GM18867 (cell line): ENCODE measurements at regions not wholly inside any gene's neighbourhood (a gene's known extent, or its start where the extent isn't known, plus 50 kb on each side); places are given as distances from the start of the nearest gene placed in this dataset.
"Not testable (repeated sequence)": the region's sequence is repeated elsewhere in the genome, so short reads cannot be mapped to it uniquely, and the experiment has no call there.

ENCODE experiments used
- ATAC-seq: cut with Tn5 transposase; IDR thresholded peaks from one replicate; pipeline ENCODE4 v1.9.1; 2021; ENCODE audit warnings: mild to moderate bottlenecking, moderate library complexity; ENCODE audit not compliant: unreplicated experiment

DNA sequence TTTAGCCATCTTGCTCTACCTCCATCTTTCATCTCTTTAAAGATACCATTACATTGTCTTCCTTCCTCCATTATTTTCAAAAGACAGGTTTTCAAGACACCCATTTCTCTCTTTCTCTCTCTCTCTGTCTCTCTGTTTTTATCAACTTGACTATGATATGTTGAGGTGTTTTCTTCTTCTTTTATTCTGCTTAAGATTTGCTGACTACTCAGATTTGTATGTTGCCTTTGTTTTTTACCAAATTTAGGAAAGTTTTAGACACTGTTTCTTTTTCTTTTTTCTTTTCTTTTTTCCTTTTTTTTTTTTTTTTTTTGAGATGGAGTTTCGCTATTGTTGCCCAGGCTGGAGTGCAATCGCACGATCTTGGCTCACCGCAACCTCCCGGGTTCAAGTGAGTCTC is 647.5 kb upstream of the VRK2 start:
- ATAC-seq, result no peak

DNA sequence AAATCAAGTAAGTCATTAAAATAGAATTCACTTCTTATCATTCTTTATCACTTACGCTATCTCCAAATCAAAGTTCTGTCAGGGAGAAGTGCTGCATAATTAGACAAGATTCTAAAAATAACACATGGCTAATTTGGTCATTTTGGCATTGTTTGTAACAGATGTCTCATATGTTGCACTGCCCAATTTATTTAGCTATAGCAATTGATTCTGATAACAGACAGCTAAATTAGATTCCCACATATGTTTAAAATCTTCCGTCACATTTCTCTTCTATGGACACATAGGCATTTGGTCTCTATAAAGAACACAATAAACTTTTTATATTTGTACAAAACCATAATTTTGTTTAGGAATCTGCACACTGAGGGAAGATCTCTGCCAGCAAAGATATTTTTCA is 644.5 kb upstream of the VRK2 start:
- ATAC-seq, result no peak

DNA sequence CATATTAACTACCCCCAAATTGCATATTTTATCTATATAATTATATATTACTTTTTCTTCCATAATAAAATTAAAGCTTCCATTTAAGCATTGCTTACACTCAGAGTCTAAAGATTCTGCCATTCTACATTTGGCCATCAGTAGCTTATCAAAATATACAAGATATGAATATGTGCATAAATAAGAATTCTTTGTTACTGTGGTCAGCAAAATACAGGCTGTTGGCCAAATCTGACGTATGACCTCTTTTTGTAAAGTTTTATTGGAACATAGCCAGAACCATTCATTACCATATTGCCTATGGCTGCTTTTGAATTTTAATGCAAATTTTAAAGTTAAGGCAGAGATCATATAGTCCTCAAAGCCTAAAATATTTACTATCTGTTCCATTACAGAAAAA is 643.9 kb upstream of the VRK2 start:
- no peak for ATAC-seq

DNA sequence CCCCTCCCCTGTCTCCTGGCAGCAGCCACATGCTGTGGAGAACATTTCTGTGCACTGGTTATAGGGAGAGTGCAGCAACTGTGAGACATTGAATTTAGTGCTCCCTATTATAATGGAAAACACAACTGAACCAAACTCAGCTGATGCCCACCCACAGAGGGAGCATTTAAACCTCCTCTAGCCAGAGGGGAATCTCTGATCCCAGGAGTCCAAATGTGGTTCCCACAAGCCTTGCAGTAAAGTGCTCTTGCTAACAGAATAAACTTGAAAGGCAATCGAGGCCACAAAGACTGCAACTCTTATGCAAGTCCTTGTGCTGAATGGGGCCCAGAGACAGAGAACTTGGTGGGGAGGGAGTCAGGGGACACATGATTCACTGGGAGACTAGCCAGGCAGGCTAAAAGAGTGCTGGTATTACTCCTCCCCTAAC is 638.8 kb upstream of the VRK2 start:
- no peak for ATAC-seq

DNA sequence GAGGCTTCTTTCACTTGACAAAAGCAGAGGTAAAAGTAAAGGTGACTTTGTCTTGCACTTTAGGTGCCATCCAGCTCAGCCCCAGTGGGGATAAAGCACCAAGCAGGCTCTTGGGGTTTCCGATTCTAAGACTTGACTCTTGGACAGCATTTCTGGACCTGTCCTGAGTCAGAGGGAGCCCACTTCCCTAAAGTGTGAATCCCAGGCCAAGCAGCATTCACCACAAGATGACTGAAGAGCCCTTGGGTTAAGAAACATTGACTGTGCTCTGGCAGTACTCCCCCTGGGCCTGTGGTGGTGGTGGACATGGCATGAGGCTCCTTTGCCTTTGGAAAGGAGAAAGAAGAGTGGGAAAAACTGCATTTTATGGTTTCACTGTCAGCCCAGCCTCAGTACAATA is 638.0 kb upstream of the VRK2 start:
- no peak for ATAC-seq

DNA sequence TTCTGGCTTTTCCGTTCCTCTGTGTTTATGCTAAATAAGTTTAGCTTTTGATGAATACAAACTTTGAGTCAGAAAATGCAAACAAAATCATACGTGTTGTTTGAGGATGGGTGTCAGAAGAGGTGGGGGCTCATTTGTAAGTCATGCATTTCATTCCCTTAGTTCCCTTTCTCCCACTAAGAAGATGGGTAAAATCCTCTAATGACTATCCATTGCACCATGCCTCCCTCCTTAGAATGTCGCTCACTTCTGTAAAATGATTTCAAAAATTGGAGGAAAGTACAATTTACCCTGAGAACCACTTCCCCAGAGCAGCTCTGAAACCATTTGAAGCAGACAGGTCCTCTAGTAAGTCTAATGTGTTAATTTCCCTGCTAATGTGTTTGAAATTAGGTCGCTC is 629.6 kb upstream of the VRK2 start:
- ATAC-seq, result no peak

DNA sequence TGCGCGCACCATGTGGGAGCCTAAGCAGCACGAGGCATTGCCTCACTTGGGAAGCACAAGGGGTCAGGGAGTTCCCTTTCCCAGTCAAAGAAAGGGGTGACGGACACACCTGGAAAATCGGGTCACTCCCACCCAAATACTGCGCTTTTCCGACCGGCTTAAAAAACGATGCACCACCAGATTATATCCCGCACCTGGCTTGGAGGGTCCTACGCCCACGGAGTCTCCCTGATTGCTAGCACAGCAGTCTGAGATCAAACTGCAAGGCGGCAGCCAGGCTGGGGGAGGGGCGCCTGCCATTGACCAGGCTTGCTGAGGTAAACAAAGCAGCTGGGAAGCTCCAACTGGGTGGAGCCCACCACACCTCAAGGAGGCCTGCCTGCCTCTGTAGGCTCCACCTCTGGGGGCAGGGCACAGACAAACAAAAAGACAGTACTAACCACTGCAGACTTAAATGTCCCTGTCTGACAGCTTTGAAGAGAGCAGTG is 627.7 kb upstream of the VRK2 start:
- ATAC-seq, result not testable (repeated sequence)

DNA sequence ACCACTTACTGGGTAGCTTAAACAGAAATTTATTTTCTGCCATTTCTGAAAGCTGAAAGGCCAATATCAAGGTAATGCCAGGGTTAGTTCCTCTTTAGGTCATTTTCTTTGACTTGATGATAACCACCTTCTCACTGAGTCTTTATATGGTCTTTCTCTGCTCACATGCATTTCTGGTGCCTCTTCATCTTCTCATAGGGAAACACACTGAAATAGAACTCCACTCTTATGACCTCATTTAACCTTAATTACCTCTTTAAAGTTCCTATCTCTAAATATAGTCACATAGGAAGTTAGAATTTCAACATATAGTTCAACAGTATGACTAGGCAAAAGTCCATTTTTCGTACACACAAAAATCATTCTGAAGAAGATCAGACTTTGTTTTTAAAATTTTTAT is 616.8 kb upstream of the VRK2 start:
- ATAC-seq, result no peak

DNA sequence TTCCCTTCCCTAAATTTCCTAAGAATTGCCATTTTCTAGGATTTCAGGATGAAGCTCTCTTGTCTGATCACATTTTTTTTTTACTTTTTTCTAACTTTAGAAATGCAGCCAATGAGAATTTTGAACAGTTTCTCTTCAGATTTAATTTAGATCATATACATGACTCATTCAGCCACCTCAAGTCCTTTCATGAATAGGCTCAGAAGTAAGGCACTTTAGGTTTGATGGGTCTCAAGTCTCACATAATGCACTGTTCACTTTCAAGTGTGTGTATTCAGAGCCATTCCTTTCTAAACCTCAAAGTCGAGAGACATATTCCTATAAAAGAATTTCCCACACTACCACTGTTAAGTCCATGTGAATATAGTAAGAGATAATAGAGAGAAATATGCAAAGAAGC is 614.1 kb upstream of the VRK2 start:
- ATAC-seq, result no peak

DNA sequence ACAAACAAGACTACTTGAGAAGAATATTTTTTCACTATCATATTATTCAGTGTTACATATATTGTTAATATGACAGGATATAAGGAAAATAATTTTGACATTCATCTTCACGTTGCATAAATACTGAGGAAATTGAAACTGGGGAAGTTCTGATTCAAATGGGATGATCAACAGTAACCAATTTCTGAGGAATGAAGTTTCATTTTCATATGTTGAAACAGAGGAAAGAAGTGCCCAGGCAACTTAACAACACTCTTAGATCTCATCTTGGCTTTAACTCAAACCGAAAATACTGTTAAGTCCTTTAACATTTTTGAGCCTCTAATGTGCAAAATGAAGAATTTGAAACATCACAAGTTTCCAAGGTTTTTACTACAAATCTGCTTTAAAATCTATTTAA is 612.2 kb upstream of the VRK2 start:
- ATAC-seq, result no peak

DNA sequence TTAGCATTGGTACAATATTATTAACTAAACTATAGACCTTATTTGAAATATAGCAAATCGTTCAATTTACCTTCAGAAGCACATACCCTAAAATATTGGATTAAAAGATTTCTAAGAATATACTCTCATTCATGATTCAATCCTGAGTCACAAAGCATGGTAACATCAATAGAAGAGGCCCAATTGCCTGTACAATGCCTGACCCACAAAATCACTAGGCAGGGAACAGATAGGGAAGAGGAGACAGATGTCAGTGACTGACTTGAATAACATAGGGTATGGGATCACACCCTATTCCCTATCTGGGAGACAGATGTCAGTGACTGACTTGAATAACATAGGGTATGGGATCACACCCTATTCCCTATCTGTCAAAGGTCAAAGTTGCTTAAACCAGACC is 611.6 kb upstream of the VRK2 start:
- ATAC-seq, result no peak

DNA sequence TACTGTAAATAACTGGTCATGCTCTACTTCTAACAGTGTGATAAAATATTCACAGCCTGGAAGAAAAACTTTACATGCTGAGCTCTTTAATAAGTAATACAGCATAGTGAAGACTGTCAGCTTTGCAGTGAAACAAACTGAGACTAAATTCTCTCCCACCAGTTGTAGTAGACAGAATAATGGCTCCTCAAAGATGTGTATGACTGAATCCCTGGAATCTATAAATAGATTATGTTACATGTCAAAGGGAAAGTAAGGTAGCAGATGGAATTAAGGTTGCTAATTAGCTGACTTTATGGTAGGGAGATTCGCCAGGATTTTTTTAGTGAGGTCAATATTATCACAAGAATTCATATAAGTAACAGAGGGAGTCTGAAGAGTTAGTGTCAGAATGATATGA is 609.5 kb upstream of the VRK2 start:
- ATAC-seq, result no peak

DNA sequence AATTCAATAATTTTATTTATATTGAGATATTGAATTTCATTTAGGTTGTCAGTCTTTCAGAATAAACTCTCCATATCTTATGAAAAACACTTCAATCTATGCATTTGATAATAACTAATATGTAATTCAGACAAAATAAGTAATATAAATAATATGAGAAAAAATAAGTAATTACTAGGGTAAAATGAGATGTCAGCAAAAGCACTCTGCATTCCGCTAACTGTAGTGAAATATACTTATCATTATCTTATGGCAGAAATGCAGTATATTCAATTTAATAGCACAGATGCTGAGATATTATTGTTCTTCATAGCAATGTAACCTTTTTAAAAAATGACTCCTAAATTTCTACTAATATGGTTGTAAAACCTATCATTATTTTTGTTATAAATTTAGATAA is 606.2 kb upstream of the VRK2 start:
- ATAC-seq, result no peak

DNA sequence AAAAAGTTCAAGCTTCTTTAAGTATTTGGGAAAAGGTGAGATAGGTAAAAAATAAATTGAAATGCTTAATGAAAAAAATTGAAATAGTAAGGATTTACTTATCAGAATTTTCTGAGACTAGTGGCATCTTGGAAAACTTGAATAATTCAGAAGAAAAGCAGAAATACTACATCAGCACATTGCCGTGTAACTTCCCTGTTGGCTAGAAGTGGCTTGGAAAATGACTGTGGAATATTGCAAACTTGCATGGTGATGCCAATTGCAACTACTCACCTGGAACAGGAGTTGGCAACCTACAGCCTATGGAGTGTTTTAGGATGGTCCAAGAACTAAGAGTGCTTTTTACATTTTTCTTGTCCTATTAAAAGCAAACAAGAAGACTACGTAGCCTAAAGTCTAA is 603.5 kb upstream of the VRK2 start:
- no peak for ATAC-seq

DNA sequence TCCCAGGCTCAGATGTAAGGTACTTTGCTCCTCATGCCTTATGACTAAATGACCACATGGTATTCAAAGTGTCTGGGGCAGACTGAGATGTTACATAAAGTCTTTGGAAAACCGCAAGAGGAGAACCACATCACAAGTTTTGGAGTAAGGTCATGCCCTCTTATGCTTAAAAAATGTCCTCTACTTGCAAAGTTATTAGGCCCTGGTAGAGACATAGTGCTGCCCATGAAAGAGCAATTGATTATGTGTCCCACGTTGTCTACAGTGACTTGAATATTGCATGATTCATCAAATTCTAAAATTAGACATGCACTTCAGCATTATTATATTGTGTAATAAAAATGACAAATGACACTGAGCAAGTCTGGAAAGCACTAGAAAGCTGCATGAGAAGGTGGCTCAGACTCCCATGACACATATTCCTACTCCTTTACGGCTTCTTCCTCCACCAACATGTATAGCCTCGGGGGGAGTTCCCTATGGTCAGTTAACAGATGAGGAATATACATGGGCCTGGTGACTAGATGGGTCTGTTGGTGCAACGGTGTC is 602.6 kb upstream of the VRK2 start:
- ATAC-seq, result no peak

DNA sequence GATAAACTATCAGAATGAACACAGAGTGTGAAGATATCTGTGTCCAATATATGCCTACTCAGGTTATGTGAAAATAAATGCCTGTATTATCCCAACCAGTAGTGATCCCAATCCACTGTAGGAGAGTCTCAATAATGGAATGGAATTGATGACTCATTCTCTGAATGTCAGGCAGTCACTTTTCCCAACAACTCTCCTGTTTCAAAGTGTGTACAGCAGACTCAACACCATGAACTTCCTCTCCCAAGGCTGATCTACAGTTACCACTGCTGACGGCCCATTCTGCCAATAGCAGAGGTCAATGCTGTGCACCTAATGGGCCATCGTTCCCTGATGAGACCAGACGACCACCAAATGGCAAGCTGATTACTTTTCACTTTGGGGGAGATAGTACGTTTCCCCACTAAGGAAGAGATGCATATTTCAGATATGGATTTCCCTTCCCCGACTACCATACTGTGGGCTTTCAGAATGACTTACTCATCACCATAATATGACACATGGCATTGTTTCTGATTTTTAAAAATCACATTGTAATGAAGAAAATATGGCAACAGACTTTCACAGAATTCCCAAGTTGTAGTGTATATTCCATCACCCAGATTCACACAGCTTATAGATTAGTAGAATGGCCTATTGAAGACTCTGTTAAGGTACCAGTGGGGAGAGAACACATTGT is 601.7 kb upstream of the VRK2 start:
- ATAC-seq, result no peak

DNA sequence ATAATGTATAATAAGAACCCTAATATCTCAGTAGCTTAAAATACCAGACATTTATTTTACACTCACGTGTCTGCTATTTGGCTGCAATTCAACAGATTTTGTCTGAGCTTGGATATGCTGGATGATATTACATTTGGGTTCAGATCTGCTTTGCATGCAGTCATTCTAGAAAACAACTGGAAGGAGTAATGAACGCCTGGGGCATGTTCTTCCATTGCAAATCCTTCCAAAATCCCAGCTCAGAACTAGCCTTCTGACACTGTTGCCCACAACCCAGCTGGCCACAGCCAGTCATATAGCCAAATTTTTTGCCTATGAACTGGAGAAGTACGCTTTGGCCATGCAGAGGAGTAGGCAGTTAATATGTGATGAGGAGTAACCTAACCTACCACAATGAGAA is 597.8 kb upstream of the VRK2 start:
- ATAC-seq, result no peak

DNA sequence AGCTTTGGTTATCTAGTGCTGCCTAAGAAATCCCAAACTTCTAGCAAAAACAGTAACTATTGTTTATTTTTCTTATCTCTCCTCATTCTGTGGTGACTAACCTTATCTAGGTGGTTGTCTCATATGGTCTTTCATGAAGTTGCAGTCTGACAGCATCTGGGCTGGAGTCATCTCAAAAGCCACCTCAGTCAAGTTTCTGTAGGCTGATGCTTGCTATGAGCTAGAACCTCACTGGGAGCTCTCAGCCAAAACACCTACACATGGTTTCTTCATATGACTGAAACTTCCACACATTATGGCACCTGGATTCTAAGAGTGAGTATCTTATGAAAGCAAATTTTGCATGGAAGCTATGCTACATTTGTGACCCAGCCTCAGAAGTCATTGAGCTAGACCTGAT is 596.4 kb upstream of the VRK2 start:
- peak; percentile 91 for ATAC-seq

DNA sequence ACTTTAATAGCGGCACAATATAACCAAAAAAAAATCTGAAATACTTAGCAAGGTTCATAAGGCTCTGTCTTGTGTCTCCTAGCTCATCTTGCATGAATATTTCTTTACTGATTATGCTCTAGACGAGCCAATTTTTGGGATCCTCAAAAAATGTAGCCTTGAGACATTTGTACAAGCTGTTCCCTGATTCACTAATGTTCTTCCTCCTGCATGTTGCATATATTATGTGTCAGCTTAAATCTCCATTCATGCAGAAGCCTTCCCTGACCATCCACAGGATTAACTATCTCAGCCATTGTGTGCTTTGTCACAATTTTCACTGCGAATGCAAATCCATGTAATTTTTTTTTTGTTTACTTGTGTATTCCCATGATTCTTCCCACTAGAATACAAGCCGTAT is 594.0 kb upstream of the VRK2 start:
- ATAC-seq, result no peak

DNA sequence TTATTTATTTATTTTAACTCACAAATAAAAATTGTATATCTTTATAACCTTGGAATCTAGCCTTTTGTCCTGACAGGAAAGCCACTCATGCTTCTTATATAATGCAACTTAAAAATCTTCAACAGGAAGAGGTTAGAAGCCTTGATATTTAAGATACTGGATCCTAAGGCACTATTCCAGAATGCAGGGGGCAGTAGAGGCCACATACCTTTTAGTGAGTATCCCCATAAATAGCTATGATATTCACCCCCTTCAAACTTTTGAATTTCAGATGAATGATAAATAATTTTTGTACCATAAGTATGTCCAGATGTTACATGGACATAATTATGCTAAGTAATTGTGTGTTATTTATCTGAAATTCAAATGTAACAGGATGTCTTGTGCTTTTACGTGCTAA is 592.7 kb upstream of the VRK2 start:
- ATAC-seq, result no peak

DNA sequence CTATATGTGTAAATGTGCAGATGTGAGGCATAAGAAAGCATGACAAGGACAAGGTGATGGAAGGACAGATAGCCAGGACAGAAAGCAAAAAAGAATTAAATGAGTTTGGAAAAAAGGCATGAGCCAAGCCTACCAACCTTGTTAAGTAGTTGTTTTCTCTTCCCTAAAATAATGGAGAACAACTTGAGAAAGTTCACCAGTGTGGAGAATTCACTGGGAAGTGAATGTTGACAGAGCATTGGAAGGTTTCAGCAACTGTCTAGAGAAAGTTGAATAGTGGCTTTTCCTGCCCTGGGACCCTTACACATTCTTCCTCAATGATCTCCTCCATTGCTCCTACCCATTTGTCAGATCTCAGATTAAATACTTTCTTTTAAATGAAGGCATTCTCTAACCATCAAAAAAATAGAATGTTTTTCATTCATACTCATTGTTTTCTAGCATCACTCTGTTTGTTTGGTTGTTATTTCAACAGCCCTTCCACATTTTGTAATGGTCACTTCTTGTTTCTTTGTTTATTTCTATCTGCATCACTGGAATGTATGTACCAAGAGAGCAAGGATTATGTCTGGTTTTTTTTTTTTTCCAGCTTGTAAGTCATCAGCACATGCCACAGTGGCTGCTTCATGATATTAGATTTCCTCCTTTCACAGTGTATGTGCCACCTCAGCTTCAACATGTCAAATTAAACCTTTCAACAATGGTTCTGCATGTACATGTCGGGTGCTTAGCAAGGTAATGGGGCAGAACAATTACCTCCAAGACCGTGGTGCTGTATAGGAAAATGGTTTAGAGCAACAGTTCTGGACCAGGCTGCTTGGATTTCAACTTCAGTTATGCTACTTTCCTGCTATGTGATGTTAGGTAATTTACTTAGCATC is 586.0 kb upstream of the VRK2 start:
- ATAC-seq, result no peak

DNA sequence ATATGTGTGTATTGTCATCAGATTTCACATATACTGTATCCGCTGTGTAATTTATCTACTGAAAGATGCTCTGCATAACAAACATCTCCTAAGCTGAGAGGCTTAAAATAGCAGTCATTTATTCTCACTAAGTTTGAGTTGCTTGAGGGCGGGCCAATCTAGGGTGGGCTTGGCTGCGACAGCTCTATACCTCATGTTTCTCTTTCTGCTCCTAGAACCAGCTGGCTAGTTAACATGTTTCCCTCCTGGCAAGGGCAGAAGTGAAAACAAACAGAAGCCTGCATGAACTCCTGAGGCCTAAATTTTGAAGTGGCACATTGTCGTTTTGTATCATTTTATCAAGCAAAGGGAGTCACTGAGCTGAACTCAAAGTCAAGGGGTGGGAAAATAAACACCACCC is 585.0 kb upstream of the VRK2 start:
- no peak for ATAC-seq
